Fibroblast of mammary gland (primary cell): ENCODE measurements at regions not wholly inside any gene's neighbourhood (a gene's known extent, or its start where the extent isn't known, plus 50 kb on each side); places are given as distances from the start of the nearest gene placed in this dataset.

ENCODE experiments used
- DNase-seq: peaks from one replicate; pipeline ENCODE4 v3.0.0-alpha.2; 2010; ENCODE audit warnings: low read depth
- H3K4me3 ChIP-seq: 2 replicates; pipeline ENCODE4 v1.5.1; 2011; ENCODE audit warnings: low read depth, mild to moderate bottlenecking, low read length, moderate library complexity; ENCODE audit not compliant: control insufficient read depth
- CTCF ChIP-seq: conservative IDR thresholded peaks from 2 replicates; pipeline ENCODE4 v1.5.1; 2011; ENCODE audit warnings: low read depth, low read length, inconsistent platforms; ENCODE audit not compliant: control insufficient read depth, insufficient read depth

- no peak for TF ChIP-seq CTCF
- no peak overlapping the region for H3K4me3 ChIP-seq
- peak; percentile 34 for DNase-seq
Observed at GRCh38 chr6:165821754-165822153, 158.7 kb upstream of the PDE10A start.

DNA sequence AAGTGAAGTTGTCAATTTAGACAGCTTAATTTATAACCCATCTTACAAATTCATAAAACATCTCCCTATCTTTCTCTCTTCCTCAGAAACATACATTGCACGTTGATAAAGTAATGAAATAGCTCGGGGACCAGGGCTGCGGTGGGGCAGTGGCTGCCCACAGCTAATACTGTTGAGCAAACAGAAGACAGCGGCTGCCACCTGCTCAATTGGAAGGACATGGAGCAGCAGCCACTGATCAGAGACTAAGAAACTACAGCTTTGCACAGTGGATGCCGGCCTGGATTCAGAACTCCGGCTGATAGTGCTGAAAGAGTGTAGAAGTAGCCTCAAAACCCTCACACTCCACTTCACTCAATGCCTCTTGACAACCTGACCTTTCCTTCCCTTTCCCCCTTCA is 157.9 kb upstream of the PDE10A start:
- DNase-seq: no peak
- H3K4me3 ChIP-seq: no peak overlapping the region
- TF ChIP-seq CTCF: no peak

GRCh38 chr6:165820407-165820806 is 157.4 kb upstream of the PDE10A start:
- DNase-seq: no peak
- no peak for TF ChIP-seq CTCF
- no peak overlapping the region for H3K4me3 ChIP-seq

DNA sequence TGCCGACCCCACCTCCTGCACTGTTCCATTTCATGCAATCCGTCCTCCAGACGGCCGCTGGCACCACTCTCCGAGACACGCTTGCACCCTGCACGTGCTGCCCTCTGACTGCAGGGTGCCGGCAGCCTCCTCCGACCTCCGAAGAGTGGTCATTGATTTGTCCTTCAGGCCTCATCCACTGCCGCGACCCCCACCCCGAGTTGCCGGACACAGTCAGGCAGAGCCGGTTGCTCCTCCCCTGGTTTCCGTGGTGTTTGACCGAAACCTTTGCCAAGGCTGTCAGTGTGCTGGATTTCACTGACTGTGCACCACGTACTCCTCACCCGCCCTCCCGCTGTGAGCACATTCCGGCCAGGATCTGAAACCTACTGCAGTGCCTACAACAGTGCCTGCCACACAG is 156.4 kb upstream of the PDE10A start:
- DNase-seq: no peak
- no peak overlapping the region for H3K4me3 ChIP-seq
- TF ChIP-seq CTCF: no peak

- H3K4me3 ChIP-seq: no peak overlapping the region
- TF ChIP-seq CTCF: no peak
- DNase-seq: no peak
Observed at GRCh38 chr6:165818200-165818599, 155.2 kb upstream of the PDE10A start.

- no peak overlapping the region for H3K4me3 ChIP-seq
- no peak for TF ChIP-seq CTCF
- DNase-seq: no peak
Observed at GRCh38 chr6:165817771-165818170, 154.7 kb upstream of the PDE10A start.

DNA sequence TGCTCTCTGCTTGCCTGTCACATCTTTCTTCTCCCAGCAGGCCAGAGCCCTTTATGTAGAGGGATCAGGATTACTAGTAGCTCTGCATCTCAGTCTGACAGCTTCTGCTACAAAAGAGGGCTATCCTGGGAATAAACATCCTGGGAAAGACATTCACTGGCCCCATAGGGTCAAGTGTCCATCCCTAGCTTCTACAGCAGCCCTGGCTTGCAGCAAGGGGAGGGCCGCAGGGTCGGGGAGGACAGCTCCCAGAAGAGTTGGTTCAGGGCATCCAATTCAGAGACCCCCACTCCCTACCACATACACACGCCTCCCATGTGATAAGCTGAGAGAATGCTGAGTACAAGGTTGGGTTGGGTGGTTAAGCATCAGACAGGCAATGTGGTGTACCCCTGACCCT is 154.1 kb upstream of the PDE10A start:
- no peak for TF ChIP-seq CTCF
- no peak overlapping the region for H3K4me3 ChIP-seq
- DNase-seq: no peak
